Thoracic aorta (tissue), 2 donors: ENCODE measurements at regions not wholly inside any gene's neighbourhood (a gene's known extent, or its start where the extent isn't known, plus 50 kb on each side); places are given as distances from the start of the nearest gene placed in this dataset.

Experiments used
- ATAC-seq: fragments of 150-250 bp; one replicate; pipeline ENCODE4 v1.8.0; 2017; ENCODE audit warnings: low read depth; ENCODE audit not compliant: insufficient number of reproducible peaks, low FRiP score
- DNase-seq: peaks from one replicate; pipeline ENCODE4 v3.0.0-alpha.2; 2020; ENCODE audit warnings: low spot score
- H3K27ac ChIP-seq, 2 donors: fragments of 200-600 bp; sonication (generic); 1 replicate in 1 of 2; 2 replicates in 1 of 2; pipeline ENCODE4 v1.5.1; 2016; ENCODE audit warnings: mild to moderate bottlenecking in 2 of 2, moderate library complexity in 2 of 2
- H3K27me3 ChIP-seq: fragments of 200-600 bp; sonication (generic); replicated peaks from 2 replicates; pipeline ENCODE4 v1.6.0; 2016; ENCODE audit warnings: mild to moderate bottlenecking; ENCODE audit not compliant: insufficient read depth
- H3K36me3 ChIP-seq: fragments of 200-600 bp; sonication (generic); one replicate; pipeline ENCODE4 v1.5.1; 2016
- H3K4me1 ChIP-seq, 2 donors: fragments of 200-600 bp; sonication (generic); 1 replicate in 1 of 2; 2 replicates in 1 of 2; pipeline versions ENCODE4 v1.5.1 to v1.6.0; 2016; ENCODE audit warnings: low read depth in 2 of 2, mild to moderate bottlenecking in 1 of 2; ENCODE audit not compliant: control insufficient read depth in 1 of 2
- H3K4me3 ChIP-seq: fragments of 200-600 bp; sonication (generic); 2 replicates; pipeline ENCODE4 v1.5.1; 2016; ENCODE audit warnings: mild to moderate bottlenecking
- H3K9me3 ChIP-seq: fragments of 200-600 bp; sonication (generic); 2 replicates; pipeline ENCODE4 v1.5.1; 2016
- TF ChIP-seq, protein P1 (sequence below): fragments of 200-600 bp; sonication (generic); IDR thresholded peaks from one replicate; pipeline ENCODE4 v1.5.1; 2019; ENCODE audit warnings: antibody characterized with exemption

DNA sequence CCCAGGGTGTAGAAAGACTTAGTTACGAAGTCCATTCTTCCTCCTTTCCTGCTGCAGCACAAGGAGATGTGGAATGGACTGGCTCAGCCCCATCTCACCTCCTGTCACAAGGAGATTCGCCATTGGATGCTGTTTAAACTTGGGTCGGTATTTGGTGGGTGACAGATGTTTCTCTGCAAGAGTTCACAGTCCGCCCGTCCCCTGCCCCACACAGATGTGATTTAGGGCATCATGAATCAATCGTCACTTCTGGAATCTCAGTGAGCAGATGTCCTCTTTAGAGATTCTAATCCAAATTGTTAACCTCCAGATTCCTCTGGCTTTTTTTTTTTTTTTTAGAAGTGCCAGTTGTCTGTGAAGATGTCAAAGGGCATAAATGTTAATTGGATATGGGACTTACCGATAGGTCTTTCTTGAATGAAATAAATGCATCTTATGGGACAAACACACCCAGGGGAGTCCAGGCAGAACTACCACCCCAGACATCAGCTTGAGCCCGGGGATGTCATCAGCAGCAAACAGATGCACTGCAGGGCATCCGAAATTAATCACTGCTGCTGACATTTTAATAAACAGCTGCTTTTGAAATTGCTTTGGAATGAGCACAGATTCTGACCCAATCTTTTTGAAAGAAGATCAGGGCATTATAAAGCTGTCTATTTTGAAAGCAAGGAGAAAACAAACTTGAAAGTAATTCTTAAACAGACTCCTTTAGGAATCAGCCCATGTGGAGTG lies 117.6 kb upstream of the CDH4 start:
- Histone ChIP-seq H3K9me3 (no peaks in the 10 kb centered on the region), H3K27me3 (no peaks in the 10 kb centered on the region), H3K4me1 (no peaks in the 10 kb centered on the region), H3K27ac (no peak overlapping the region), H3K36me3 (no peaks in the 10 kb centered on the region), H3K4me3 (no peak overlapping the region)
- DNase-seq, result no peak
- TF ChIP-seq, protein P1, sequence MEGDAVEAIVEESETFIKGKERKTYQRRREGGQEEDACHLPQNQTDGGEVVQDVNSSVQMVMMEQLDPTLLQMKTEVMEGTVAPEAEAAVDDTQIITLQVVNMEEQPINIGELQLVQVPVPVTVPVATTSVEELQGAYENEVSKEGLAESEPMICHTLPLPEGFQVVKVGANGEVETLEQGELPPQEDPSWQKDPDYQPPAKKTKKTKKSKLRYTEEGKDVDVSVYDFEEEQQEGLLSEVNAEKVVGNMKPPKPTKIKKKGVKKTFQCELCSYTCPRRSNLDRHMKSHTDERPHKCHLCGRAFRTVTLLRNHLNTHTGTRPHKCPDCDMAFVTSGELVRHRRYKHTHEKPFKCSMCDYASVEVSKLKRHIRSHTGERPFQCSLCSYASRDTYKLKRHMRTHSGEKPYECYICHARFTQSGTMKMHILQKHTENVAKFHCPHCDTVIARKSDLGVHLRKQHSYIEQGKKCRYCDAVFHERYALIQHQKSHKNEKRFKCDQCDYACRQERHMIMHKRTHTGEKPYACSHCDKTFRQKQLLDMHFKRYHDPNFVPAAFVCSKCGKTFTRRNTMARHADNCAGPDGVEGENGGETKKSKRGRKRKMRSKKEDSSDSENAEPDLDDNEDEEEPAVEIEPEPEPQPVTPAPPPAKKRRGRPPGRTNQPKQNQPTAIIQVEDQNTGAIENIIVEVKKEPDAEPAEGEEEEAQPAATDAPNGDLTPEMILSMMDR, result no peak
- ATAC-seq, result no peak

DNA sequence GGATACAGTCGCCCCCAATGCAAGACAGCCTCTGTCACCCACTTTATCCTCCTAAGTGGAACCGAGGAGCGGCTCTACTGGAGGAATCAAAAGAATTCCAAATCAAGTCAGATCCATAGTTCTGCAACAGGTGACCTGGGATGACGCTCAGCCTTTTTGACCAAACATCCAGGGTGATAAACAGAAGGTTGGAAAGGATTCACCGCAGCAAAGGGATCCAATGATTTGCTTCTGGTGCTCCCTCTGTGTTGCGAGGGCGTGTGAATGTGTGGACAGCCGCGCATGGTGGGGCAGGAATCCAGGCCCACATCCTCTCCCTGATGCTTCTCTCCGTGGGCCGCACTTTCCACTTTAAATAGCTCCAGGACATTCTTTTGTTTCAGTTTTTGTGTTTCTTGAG lies 116.8 kb upstream of the CDH4 start:
- Histone ChIP-seq H3K27me3 (no peaks in the 10 kb centered on the region), H3K4me3 (no peak overlapping the region), H3K9me3 (no peaks in the 10 kb centered on the region), H3K36me3 (no peaks in the 10 kb centered on the region), H3K27ac (no peak overlapping the region), H3K4me1 (no peaks in the 10 kb centered on the region)
- ATAC-seq (no peak), DNase-seq (no peak)
- TF ChIP-seq, protein P1, result no peak

- H3K36me3 ChIP-seq, result no peaks in the 10 kb centered on the region
- no peaks in the 10 kb centered on the region for H3K4me1 ChIP-seq
- no peaks in the 10 kb centered on the region for H3K9me3 ChIP-seq
- DNase-seq, result no peak
- TF ChIP-seq, protein P1, result no peak
- no peak for ATAC-seq
- H3K4me3 ChIP-seq, result no peak overlapping the region
- no peaks in the 10 kb centered on the region for H3K27me3 ChIP-seq
- H3K27ac ChIP-seq, result no peak overlapping the region
These were observed 116.1 kb upstream of the CDH4 start for GRCh38 chr20:61135968-61136367.

- Histone ChIP-seq H3K9me3 (no peaks in the 10 kb centered on the region), H3K4me1 (no peaks in the 10 kb centered on the region), H3K36me3 (no peaks in the 10 kb centered on the region), H3K27me3 (no peaks in the 10 kb centered on the region), H3K4me3 (no peak overlapping the region), H3K27ac (no peak overlapping the region)
- DNase-seq, result no peak
- ATAC-seq, result no peak
- TF ChIP-seq, protein P1, result no peak
These were observed 113.5 kb upstream of the CDH4 start for GRCh38 chr20:61138566-61138965.

DNA sequence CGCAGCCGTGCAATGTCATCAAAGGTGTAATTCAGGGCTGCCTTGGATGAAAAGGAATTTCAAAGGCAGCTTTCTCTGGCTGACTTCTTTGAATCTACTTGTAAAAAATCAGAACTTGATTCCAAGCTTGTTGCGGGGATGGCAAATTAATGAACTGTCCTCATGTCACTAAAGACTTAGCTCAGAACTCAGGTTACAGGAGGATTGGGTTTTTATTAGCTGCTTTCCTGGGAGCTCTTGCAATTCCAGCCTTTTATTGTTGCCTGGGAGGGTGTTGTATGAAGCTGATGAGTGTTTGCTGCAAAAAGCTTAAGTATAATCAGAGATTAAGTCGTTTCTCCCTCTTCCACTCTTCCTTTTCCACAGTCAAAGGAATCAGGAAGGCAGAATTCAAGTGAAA lies 113.0 kb upstream of the CDH4 start:
- Histone ChIP-seq H3K4me3 (no peak overlapping the region), H3K36me3 (no peaks in the 10 kb centered on the region)
- ATAC-seq, result no peak

More for the DNA sequence above, 113.0 kb upstream of the CDH4 start:
- Histone ChIP-seq H3K9me3 (no peaks in the 10 kb centered on the region), H3K4me1 (no peaks in the 10 kb centered on the region), H3K27ac (no peak overlapping the region), H3K27me3 (no peaks in the 10 kb centered on the region)
- TF ChIP-seq, protein P1, result no peak
- DNase-seq, result no peak
